Activated CD4-positive, alpha-beta T cell treated with anti-CD3 and anti-CD28 coated beads for 24 hours (primary cell): ENCODE measurements at regions not wholly inside any gene's neighbourhood (a gene's known extent, or its start where the extent isn't known, plus 50 kb on each side); places are given as distances from the start of the nearest gene placed in this dataset.

Experiments used
- DNase-seq, 2 donors: peaks; one replicate each; pipeline ENCODE4 v3.0.0-alpha.2; 2020; ENCODE audit warnings: low read depth in 2 of 2

DNA sequence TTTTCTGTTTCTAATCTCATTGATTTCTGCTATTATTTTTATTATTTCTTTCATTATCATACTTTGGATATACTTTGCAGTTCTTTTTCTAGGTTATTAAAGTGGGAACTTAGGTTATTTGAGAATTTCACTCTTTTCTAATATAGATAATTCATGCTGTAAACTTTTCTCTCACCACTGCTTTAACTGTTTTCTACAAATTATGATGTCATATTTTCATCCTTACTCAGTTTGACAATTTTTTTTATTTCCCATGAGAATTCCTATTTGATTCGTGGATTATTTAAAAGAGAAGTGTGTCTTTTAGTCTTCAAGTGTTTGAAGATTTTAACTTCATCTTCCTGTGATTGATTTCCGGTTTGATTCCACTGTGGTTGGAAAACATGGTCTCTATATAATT is 336.8 kb upstream of the SALL1 start:
- no peak for DNase-seq

- DNase-seq: no peak
These were observed 323.5 kb upstream of the SALL1 start for GRCh38 chr16:51474414-51475091.

DNA sequence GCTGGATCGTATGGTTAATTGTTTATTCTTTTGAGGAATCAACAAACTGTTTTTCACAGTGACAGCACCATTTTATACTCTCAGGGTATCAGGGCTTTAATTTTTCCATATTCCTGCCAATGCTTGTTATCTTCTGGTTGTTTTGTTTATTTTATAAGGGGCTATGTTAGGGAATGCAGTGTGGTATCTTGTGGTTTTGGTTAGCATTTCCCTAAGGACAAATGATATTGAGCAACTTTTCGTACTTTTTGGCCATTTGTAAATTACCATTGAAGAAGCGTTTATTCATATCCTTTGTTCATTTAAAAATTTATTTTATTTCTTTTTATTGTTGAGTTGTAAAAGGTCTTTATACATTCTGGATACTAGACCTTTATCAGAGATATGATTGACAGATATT is 322.0 kb upstream of the SALL1 start:
- no peak for DNase-seq

DNA sequence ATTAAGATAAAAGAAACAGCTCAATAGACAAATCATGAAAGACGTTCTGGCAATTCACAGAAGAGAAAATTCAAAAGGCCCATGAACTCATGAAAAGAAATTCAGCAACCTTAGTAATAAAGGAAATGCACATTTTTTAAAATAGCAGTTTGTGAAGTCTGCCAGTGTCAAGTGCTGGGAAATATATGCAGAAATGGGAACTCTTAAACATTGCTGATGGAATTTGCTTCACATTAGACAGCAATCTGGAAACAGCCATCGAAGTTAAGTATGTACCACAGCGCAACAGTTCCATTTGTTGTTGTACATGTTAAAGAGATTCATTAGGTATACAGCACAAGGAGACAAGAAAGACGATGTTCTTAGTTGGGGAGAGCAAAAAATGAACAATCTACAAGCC is 319.4 kb upstream of the SALL1 start:
- no peak for DNase-seq

GRCh38 chr16:51464996-51465395 is 313.9 kb upstream of the SALL1 start:
- no peak for DNase-seq

GRCh38 chr16:51461255-51461654 is 310.2 kb upstream of the SALL1 start:
- no peak for DNase-seq

GRCh38 chr16:51458356-51459140 is 307.5 kb upstream of the SALL1 start:
- no peak for DNase-seq

GRCh38 chr16:51457775-51458174 is 306.7 kb upstream of the SALL1 start:
- DNase-seq: no peak

DNA sequence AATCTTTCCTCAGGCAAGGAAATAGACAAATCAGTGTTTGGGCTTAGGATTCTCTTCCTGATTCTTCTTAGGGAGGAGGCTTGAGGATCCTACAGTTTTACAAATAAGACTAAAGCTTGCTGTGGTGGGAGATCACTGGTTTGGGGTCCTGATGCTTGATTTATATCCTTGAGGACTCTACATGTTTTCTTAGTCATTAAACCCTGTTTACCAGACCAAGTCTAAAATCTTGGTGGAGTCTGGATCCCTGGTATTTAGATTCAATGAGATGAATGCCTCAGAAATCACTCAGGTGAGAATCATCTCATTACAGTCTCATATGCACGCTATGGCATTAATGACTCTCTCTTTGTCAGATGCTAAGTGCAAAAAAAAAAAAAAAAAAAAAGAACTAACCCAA is 304.3 kb upstream of the SALL1 start:
- no peak for DNase-seq

- no peak for DNase-seq
These were observed 302.2 kb upstream of the SALL1 start for GRCh38 chr16:51453251-51453650.

DNA sequence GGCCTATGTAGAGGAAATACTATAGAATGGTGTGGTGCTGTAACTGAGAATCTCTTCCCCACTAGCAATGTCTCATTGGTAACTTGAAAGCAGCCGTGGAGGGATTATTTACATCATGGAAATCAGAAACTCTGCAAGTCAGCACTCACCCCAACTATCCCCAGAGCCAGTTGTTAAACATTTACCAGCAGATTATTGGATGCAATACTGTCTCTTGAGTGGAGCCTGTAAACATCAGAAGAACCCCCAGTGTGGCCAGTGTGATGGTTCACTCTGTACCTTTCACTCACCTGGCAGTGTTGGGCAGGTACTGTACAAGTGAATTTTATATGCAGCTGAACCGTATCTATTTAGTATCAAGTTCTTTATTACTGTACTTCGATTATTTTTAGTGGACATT is 299.8 kb upstream of the SALL1 start:
- DNase-seq: no peak

- DNase-seq: no peak
These were observed 299.3 kb upstream of the SALL1 start for GRCh38 chr16:51450376-51450775.

- DNase-seq: no peak
These were observed 298.4 kb upstream of the SALL1 start for GRCh38 chr16:51449441-51449840.

DNA sequence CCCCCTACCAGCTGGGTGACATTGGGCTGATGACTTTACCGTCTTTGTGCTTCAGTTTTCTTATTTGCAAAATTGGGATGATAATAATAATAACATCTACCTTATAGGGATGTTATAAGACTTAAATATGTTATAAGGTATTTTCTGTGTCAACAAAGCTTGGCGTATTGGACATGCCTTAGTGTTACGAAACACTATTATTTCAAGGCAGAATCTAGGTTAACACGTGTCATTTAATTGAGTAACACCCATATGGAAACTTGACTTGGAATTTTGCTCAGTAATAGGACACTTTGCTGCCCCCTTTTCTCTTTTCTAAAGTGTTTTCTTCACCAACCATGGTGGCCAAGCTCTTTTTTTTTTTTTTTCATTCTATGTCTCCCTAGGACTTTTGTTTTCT is 294.2 kb upstream of the SALL1 start:
- DNase-seq: no peak

DNA sequence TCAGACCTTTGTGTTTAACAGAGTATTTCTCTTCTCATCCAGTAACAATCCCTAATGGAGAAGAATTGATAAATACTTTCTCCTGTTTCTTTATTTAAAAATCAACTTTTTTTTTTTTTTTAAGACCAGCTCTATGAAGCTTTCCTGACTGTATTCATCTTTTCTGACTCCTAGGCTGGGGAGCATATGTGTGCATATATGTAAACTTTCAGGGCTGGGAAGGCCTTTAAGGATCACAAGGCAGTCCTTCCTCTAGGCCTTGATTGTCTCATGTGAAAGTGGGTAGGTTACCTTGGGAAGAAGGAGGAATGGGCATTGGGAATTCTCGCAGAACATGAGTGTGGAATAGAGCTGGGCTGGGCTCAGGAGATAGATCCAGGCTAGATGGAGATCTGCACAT is 292.9 kb upstream of the SALL1 start:
- DNase-seq: no peak

GRCh38 chr16:51442141-51442870 is 291.2 kb upstream of the SALL1 start:
- no peak for DNase-seq

GRCh38 chr16:51440131-51440889 is 289.2 kb upstream of the SALL1 start:
- DNase-seq: no peak

DNA sequence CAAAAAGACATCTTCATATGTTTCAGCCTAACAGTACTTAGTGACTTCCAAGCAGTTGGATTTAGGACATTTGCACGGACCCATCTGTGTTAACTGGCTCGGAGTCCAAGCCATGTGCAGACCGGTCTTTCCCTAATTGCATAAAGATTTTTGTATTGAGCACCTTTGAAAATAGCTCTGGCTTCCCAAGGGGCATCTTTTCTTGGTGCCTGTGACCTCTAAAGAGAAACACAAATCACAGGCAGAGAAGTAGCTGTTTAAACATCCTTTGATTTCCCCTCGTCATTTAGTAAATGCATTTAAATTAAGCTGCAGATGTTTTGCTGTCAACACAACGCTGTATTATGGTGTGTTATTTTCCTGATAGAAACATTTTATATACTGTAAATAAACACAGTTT is 288.2 kb upstream of the SALL1 start:
- no peak for DNase-seq

DNA sequence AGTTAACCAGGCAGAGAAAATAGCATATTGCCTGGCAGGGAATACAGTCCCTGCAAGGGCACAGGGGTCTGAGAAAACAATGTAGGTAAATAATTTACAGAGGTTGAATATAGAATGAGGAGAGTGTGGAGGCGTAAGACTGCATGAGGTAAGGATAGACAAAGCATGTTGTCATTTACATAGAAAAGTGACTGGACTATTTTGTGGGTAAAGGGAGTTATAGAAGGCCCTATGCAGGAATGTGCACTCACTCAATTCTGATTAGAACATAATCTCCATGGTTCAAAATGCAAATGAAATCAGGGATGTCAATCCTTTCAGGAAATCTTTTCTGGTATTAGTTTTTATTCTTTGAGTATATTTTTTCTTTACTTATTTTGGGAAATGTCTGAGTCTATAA is 285.7 kb upstream of the SALL1 start:
- DNase-seq: no peak

DNA sequence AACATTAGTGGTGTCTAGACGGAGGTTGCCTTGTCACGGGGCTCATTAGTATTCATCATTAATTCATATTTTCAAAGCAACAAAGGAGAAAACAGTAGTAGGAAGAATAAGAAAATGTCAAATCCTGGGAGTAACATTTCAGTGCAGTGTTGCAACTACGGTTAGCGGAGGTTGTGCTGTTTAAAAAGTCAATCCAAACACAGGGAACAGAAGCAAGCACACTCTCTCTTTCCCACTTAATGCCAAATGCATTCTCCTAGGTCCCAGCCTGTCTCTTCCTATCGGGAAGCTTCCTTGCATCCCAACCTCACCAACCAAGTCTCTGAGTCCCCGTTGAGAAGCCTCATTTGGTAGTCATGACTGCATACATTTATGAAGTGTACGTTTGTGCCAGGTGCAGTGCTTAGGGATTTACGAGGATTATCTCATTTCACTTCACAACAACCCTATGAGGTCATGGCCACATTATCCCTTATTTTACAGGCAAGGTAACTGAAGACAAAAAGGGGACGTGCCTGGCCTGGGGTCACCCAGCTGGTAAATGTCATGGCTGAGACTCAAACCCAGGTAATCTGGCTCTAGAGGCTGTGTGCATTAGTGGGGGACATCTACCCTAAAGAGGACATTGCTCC is 283.6 kb upstream of the SALL1 start:
- DNase-seq: no peak

- no peak for DNase-seq
These were observed 282.5 kb upstream of the SALL1 start for GRCh38 chr16:51433599-51433998.
